Stimulated activated naive CD8-positive, alpha-beta T cell treated with anti-CD3 and anti-CD28 coated beads, Interleukin-15, Interleukin-2, amounts not matched to agents 100 U/mL and 50 U/mL, for 24 hours (primary cell): ENCODE measurements at regions not wholly inside any gene's neighbourhood (a gene's known extent, or its start where the extent isn't known, plus 50 kb on each side); places are given as distances from the start of the nearest gene placed in this dataset.
"Not testable (repeated sequence)": the region's sequence is repeated elsewhere in the genome, so short reads cannot be mapped to it uniquely, and the experiment has no call there.

Experiments used
- ATAC-seq: fragments of 150-1000 bp; cut with Tn5 transposase; one replicate; pipeline ENCODE4 v1.10.0; 2021
- DNase-seq: peaks from one replicate; pipeline ENCODE4 v3.0.0; 2021

DNA sequence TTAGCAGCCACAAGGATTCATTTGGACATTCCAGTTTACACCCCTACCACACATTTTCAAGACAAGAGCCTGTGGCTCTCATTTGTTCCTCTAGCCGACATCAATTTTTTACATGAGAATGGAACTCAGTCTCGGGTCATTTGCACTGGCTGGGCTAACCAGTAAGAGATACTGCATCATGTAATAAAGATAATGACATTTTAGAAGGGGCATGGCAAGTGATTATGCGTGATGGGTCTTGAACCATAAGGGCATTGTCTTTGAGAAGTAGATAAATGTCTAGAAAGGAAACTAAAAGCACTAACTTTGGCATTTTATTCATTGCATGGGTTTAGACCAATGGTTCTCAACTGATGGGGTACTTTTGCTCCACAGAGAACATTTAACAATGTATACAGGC, 146.0 kb upstream of the GRM7 start:
- DNase-seq (no peak), ATAC-seq (no peak)

DNA sequence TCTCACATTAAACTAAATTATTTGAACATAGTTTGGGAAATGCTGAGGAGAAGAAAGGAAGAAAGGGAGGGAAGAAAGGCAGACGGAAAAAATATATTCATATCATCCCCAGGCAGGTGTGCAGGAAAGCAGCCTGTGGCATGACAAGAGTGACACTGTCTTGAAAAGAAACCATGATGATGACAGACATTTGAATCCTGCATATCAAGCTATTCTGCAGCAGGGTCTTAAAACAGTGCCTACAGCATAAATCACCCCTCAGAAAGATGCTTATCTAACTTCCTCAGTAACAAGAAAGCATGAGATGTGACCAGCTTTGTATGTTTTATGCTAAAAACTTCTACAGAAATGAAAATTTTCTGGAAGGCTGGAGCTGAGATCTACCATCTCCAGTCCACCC, 144.5 kb upstream of the GRM7 start:
- ATAC-seq (no peak), DNase-seq (no peak)

DNA sequence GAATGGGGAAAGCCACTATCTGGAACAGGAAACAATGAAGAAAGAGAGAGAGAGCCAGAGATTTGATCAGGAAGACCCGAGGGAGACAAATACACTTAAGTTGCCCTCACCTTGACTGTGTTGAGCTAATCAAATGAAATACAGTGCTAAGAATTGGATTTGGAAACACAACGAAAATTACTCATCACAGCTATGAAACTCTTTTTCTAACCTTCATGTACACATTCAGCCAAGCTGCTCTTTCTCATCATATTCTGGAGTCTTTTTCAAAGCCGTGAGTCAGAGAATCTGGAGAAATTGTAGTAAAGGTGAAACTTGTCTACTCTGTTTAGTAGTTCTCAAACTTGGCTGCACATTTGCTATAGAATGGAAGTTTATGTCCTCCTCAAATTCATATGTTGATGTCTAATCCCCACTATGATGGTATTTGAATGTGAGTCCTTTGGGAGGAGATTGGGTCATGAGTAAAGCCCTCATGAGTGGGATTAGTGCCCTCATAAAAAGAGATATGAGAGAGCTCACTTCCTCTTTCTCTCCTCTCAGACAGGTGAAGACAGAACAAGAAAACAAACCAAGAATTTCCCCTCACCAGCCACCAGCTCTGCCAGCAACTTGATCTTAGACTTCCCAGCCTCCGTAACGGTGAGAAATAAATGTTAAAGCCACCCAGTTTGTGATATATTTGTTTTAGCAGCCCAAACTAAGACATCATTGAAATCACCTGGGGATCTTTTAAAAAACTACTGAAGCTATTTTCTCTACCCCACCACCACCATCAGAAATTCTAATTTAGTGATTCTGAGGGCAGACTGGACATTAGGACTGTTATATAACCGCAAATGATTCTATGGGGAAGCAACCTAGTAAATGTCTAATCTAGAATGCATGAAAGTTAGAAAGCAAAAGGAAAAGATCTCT, 143.6 kb upstream of the GRM7 start:
- no peak for ATAC-seq
- no peak for DNase-seq

DNA sequence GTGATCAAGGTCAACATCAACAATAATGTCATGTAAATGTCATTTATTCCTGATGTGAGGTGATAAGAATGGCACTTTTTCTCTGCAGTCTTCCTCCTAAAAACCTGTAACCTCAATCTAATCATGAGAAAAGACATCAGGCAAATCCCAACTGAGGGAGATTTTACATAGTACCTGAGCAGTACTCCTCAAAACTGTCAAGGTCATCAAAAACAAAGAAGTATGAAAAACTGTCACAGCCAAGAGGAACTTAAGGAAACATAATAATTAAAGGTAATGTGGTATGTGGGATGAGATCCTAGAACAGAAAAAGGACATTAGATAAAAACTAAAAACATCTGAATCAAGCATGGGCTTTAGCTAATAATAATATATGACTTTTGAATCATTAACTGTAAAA, 140.9 kb upstream of the GRM7 start:
- ATAC-seq (no peak), DNase-seq (no peak)

DNA sequence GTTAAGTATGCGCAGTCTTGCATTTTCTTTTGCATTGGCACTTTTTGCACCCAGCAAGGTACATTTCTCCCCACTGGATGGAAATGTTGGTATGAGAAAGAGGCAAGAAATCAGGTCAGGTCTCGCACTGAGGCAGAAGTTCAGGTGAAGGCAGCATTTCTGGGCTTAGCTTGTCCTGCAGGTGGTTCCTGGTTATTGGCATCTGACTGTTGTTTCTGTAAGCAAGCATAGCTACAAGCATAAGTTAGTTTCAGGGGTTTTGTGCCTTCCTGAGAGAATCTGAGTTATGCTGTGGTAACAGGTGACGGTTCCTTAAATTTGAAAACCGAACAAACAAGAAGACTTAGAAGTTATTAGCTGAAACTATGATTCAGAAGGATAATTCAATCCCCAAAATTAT, 139.4 kb upstream of the GRM7 start:
- ATAC-seq (no peak), DNase-seq (no peak)

DNA sequence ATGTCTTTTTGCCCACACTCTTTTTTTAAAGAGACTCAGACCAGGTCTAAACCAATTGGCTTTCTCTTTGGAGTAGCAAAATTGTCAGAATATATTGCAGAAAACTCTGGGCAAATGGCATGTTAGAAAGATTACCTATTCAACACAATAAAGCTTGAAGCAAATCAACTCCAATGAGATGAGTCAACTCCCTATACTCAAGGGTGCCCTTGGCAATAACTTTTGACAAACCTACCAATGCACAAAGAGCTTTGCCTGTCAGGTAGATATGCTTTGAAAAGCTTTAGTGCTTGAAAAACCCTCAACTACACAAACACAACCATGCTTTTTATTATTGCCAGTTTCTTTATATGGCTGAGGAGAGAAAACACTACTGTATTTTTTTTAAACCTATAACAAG, 137.7 kb upstream of the GRM7 start:
- ATAC-seq (no peak), DNase-seq (no peak)

DNA sequence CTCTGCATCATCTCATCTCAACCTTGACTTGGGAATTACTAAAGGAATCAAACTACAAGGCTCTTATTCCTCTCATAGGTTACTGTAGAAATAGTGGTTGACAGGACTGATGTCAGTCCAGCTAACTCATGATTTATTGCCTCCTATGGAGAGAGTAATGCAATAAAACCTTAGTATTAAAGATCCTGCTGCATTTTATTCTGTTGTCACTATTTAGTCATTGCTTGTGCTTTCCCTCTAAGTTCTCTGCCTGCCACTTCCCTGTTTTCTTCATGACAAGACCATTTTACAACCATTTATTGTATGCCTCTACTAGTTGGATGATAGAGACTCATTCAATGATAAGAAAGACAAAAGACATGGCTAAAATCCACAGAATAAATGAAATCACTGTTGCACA, 134.1 kb upstream of the GRM7 start:
- ATAC-seq: no peak
- DNase-seq: no peak

DNA sequence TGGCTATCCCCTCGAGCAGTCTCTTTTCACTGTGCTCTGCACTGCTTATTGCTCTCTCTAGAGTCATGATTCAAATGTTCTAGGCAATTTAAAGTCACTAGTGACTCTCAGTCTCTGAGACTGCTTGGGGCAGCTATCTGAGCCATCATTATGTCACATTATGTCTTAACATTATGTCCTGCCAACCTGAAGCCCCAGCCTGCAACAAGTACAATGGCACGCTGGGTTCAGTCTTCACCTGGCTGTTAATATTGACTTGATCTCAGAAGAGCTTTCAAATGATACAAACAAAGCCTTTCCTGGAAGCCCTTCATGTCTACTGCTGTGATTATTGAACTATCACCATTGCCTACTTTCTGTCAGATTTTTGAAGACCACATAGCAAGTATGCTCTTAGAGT, 128.1 kb upstream of the GRM7 start:
- no peak for DNase-seq
- ATAC-seq: no peak

DNA sequence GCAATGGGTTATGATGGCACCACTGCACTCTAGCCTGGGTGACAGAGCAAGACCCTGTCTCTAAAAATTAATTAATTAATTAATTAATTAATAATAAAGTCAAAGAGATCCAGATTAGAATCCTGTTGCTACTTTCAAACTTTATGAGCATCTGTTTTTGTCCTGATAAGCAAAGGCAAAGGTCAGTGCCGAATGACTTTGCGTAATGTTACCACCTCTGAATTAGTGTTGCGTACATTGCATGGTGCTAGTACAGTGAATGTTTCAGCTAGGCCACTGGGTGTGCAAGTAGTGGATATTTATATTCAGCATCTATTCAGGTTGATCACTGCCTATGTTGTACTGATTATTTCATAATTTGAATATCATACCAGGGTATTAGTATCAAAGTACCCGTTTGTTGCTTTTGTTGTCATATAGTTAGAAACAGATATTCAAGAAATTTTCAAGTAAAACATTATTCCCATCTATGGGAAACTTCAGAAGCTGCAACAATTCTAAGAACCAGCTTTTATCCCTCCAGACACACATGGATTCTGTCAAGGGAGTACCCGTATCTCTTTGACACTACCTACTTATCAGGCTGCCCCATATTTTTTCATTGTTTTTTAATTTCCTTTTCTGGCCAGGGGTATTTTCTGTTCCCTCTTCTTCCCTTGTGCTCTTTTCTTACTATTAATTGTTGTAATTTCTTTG, 127.1 kb upstream of the GRM7 start:
- ATAC-seq: no peak
- no peak for DNase-seq

DNA sequence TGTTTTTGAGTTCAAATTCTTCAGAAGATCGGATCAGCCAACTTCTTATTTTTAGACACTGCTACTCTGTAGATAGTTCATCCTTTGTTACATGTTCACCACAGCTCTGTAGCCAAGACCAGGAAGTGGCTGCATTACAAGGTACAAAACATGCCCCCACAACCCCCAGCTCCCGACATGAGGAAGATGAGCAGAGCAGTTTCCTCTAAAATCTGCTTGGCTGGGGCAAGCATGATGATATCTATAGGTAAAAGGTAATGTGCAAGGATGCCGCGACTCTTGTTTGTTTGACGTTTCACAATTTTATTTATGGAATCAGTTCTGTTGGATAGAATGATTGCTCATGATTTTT, 126.5 kb upstream of the GRM7 start:
- DNase-seq: no peak
- ATAC-seq: no peak

DNA sequence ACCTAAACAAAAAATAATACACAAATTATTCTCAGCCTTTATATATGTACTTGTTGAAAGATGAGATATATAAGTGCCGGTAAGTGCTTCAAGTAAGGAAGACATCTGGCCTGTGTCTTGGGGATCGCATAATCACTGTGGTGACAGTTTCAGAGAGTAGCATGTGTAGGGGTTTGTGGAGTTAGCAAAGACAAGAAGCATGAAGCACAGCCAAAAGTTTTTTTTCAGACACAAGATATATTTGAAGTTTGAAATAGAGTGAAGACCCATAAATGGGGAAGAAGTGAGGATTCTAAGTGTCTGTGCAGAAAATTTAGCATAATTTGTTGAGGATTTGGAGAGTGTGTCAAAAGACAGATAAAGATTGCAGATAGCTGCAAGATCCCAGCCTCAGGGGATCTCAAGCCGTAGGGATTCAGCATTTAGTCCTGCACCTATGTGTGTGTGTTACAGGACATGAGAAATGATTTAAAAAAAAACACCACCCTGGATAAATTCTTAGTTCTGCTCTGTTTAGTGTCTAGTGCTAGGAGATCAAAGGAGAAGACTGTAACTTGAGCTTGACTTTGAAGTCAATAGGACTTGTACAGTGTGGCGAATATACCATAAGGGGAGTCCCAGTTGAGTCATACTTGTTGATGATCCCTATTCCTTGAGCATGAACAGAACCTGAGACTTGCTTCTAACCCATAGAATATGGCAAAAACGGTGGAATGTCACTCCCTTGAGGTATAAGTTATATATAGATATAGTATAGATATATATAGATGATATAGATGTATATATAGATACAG, 123.9 kb upstream of the GRM7 start:
- DNase-seq (no peak), ATAC-seq (no peak)

DNA sequence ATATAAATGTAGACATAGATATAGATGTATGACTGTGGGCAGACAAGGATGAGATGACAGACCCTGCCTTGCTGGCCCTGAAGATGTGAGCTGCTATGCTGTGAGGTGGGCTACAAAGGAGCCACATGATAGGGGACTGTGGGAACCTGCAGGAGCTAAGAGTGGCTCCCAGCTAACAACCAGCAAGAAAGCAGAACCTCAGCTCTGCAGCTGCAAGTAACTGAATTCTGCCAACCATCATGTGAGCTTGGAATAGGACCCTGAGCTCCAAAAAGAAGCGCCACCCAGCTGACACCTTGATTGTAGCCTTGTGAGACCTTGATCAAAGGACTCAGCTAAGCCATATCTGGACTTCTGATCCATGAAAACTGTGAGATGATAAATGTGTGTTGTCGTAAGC, 123.3 kb upstream of the GRM7 start:
- DNase-seq (no peak), ATAC-seq (no peak)

DNA sequence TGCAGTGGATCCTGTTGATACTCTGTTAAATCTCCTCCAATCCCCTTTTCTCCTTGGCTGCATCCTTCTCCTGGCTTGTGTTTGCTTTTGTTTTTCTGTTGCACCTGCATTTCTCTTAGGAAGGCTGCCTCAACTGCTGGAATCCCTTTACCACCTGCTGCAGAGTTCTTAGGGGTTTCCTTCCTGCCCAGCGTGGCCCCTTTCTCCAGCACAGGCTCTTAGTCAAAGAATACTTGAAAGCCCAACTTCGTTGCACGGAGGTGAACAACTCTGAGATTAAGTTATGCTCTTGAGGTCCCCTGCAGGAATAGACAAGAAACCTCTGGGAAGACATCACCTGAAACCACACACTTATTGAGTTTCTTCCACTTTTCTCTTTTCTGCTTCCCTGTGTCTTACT, 121.6 kb upstream of the GRM7 start:
- no peak for DNase-seq
- no peak for ATAC-seq

DNA sequence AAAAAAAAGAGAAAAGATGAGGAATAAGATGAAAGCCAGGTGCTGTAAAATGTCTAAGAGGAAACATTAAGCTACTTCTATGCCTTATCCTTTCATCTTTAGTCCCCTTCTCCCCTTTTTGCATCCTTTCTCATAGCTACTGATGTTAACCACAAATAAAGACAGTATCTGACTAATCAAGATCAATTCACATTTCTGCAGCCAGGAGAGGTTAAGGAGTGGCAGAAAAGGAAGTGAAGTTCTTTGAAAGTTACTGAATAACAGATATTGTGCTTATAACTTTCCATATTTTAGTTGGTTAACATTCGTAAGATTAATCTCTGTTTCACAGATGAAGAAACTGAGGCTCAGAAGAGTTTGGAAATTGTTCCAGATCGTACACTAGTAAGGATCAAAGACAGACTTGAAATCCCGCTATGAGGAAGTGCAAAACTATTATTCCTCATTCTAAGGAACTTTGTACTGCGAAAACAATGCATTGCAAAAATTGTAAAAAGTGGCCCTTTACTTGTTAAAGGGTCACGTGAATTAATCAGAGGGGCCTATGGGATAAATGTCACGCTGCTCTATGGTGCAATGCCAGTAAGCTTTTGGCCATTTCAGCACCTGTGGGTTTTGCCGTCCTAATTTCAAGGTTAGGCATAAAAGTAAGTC, 117.7 kb upstream of the GRM7 start:
- no peak for ATAC-seq
- no peak for DNase-seq

DNA sequence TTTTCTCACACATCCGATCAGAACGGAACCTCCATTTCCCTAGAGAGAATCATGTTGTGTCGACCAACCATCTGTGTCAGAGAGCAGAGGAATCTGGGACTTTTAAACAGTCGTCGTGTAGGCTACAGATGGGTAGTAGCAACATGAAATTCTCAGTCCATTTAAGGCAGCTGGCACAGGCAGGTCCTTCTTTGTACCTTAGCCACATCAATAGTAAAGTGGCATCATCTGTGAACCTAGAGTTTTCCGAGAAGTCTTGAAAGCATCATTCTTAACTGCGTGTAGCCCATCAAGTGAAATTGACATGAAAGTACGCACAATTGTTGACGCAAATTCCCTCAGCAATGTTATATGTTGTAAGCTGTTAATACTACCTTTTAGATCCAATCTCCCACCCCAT, 114.5 kb upstream of the GRM7 start:
- ATAC-seq (no peak), DNase-seq (no peak)

DNA sequence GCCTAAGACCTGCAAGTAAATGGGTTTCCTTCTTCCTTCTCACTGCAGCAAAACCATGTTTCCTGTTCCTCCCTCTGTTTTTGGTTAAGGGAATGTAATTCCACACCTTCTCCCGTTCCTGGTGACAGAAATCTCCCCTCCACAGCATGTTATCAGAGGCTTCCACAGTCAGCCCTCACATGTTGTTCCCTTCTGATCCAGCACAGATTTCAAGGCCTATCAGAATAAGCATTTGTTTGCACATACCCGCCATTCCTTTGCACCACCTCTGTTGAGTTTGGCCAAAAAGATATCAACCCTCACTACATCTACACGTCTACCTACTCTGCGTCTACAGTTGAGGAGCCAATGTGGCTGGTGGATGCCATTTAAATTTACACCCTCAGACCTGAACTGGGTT, 113.9 kb upstream of the GRM7 start:
- no peak for ATAC-seq

DNA sequence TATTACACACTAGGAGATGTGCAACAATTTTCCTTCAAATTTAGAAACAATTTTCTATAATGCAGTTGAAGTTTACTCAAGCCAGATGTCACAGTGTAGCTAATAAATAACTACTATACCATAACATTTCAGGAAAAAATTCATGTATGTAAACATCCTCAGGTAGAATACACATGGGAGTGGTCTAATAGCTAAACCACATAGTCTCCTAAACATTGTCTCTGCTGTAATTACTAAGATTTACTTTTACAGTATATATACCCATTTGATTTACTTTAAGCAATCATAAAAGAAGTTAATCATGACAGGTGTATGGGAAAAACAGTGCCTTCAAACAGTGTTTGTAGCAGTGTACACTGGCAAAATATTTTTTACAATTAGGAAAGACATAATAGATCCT, 110.1 kb upstream of the GRM7 start:
- ATAC-seq (no peak), DNase-seq (no peak)

More for the DNA sequence above, 113.9 kb upstream of the GRM7 start:
- no peak for DNase-seq

DNA sequence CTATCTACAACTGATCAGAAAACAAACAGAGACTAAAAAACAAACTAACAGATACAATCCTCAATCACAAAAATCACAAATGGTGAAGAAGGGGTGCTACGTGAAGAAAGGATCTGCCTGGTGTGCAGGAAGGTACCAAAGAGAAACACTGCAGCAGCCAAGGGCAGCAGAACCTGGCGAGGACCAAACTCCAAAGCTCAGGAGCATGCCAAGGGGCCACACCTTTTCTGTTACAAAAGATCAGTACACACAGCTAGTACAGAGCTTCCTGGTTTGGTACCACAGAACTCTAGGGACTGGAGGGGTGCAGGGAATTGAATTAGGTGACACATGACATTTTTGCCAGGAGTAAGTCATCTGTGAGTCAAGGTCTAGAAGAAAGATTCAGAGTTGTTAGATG, 107.4 kb upstream of the GRM7 start:
- ATAC-seq (no peak), DNase-seq (no peak)

DNA sequence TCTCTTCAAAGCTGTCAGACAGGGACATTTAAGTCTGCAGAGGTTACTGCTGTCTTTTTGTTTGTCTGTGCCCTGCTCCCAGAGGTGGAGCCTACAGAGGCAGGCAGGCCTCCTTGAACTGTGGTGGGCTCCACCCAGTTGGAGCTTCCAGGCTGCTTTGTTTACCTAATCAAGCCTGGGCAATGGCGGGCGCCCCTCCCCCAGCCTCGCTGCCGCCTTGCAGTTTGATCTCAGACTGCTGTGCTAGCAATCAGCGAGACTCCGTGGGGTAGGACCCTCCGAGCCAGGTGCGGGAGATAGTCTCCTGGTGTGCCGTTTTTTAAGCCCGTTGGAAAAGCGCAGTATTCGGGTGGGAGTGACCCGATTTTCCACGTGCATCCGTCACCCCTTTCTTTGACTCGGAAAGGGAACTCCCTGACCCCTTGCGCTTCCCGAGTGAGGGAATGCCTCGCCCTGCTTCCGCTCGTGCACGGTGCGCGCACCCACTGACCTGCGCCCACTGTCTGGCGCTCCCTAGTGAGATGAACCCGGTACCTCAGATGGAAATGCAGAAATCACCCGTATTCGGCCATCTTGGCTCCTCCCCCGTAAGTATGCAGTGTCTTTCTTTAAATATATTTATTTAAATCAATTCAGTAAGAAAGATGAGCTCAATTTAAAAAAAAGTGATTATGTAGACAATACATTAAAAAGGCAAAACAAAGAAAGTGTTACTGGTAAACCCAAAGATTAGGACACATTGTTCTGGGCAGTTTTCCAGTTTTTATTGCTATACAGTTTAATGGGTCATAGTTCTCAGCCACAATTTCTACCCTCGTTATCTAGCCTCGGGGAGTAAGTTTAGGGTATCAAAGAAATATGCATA, 91.2 kb upstream of the GRM7 start:
- not testable (repeated sequence) for DNase-seq, ATAC-seq

DNA sequence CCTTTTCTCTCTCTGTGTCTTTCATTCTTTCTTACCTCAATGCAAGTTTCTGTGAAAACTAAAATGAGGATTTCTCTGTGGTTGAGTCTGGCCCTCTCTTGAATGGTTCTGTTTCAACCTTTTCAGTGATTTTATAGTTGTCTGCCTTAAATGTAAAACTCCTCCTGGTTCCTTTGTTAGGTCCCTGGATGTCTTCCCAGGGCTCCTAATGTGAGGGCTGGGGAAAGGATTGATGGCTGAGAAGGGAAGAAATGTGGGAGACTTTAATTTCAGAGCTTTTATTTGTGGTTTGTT, 90.6 kb upstream of the GRM7 start:
- DNase-seq (no peak), ATAC-seq (no peak)

DNA sequence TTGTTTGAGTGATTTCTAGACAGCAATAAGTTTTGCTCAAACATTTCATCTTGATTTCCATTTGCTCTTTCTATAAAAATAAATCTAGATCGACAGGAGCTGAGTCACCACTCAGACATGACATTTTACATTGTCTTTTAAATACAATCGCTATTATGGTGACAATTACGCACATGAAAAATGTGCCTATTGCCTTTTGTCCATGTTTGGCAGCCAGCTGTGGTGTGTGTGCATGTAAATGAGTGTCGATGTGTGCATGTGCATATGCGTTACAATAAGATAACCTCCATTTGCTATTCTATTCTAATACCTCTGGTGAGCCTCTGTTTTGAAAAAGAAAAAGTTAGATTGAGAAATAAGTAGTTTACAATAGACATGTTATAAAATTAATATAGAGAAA, 89.7 kb upstream of the GRM7 start:
- DNase-seq: no peak
- ATAC-seq: no peak

DNA sequence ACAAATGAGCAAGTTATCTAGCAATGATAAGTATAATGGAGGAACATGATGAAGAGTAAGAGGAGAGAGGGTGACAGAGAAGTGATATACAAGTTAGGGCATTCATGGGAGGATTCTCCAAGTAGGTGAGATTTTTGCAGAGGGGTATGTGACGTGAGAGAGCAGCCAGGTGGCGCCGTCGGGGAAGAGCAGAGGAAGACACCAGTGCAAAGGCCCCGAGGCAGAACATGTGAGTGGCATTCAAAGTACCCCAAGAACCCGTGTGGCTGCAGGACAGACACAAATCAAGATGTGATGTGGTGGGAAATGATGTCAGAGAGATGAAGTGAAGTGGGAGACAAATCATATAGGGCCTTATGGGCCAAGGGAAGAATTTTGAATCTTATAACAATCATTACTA, 81.8 kb upstream of the GRM7 start:
- no peak for ATAC-seq
- no peak for DNase-seq
